ENCODE measurements at regions not wholly inside any gene's neighbourhood (a gene's known extent, or its start where the extent isn't known, plus 50 kb on each side); places are given as distances from the start of the nearest gene placed in this dataset.

DNA sequence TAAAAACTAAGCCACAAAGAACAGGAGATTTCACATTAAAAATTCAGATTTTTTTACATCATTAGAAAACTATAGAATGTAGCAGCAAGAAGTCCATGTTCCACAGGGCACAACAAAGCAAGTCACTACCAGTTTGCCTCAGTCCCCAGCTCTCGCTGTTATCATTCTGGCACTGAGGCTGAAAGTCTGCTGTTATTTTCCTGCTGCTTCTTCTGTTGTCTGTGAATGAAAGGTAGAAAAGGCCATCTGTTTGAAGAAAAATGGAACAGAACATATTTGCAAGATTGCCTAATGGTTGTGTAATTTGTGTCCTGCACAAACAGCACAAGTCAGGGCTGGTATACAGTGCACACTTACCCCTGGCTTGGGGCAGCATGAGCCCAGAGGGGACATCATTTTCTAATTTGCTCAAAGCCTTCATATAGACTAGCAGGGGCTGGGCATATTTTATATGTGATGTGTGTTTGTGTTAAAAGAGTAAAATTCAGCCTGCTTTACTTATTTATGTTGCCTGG is 105.6 kb upstream of the COG2 start:
- Histone ChIP-seq H3K36me3 (ENCODE audit: control insufficient read depth in 2 of 3, insufficient read depth in 3 of 3, low read length in 3 of 3) (no peaks in the 10 kb centered on the region), H3K9ac (ENCODE audit: low read length in 3 of 3) (no peak overlapping the region), H3K27ac (ENCODE audit: low read depth in 2 of 2, low read length in 2 of 2) (no peak overlapping the region), H3K4me1 (ENCODE audit: control insufficient read depth in 2 of 3, insufficient read depth in 2 of 3, low read depth in 1 of 3, low read length in 3 of 3) (no peaks in the 10 kb centered on the region), H3K27me3 (ENCODE audit: control insufficient read depth, insufficient read depth, low read length) (no peaks in the 10 kb centered on the region), H3K4me3 (ENCODE audit: low read length in 3 of 3) (no peak overlapping the region), H3K9me3 (ENCODE audit: control insufficient read depth in 2 of 3, insufficient read depth in 1 of 3, low read length in 3 of 3) (peaks cover 0 to 9% (median 0%) of the 10 kb centered on the region in 3 donors)
- intact Hi-C loops (cut with DNase I) = no loop called here
- DNase-seq (no peak), FAIRE-seq (no peak)
- TF ChIP-seq, protein P1, sequence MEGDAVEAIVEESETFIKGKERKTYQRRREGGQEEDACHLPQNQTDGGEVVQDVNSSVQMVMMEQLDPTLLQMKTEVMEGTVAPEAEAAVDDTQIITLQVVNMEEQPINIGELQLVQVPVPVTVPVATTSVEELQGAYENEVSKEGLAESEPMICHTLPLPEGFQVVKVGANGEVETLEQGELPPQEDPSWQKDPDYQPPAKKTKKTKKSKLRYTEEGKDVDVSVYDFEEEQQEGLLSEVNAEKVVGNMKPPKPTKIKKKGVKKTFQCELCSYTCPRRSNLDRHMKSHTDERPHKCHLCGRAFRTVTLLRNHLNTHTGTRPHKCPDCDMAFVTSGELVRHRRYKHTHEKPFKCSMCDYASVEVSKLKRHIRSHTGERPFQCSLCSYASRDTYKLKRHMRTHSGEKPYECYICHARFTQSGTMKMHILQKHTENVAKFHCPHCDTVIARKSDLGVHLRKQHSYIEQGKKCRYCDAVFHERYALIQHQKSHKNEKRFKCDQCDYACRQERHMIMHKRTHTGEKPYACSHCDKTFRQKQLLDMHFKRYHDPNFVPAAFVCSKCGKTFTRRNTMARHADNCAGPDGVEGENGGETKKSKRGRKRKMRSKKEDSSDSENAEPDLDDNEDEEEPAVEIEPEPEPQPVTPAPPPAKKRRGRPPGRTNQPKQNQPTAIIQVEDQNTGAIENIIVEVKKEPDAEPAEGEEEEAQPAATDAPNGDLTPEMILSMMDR (IDR thresholded peaks at IDR 0.05; ENCODE audit: borderline replicate concordance, extremely low read depth, insufficient read depth) = no peak

DNA sequence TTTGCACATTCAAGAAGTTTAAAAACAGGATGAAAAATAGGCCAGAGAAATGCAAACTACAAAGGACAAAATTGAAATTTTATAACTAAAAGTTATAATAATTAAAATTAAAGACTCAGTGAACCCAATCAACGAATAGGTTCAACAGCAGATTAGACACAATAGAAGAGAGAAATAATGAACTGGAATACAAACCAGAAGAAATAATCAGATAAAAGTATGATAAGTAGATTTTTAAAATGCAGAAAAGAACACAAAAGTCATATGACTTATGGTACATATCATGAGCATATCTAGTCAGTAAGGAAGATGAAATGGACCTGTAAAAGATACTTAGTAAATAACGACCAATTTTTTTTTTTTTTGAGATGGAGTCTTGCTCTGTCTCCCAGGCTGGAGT is 108.1 kb upstream of the COG2 start:
- FAIRE-seq = no peak
- H3K4me1 ChIP-seq (ENCODE audit: control insufficient read depth in 2 of 3, insufficient read depth in 2 of 3, low read depth in 1 of 3, low read length in 3 of 3) = no peaks in the 10 kb centered on the region
- no peak overlapping the region for H3K9ac ChIP-seq (ENCODE audit: low read length in 3 of 3)
- H3K27ac ChIP-seq (ENCODE audit: low read depth in 2 of 2, low read length in 2 of 2) = no peak overlapping the region
- intact Hi-C loops (cut with DNase I) = no loop called here
- H3K36me3 ChIP-seq (ENCODE audit: control insufficient read depth in 2 of 3, insufficient read depth in 3 of 3, low read length in 3 of 3) = no peaks in the 10 kb centered on the region
- H3K4me3 ChIP-seq (ENCODE audit: low read length in 3 of 3) = no peak overlapping the region
- peaks cover 0 to 11% (median 0%) of the 10 kb centered on the region in 3 donors for H3K9me3 ChIP-seq (ENCODE audit: control insufficient read depth in 2 of 3, insufficient read depth in 1 of 3, low read length in 3 of 3)
- H3K27me3 ChIP-seq (ENCODE audit: control insufficient read depth, insufficient read depth, low read length) = no peaks in the 10 kb centered on the region
- TF ChIP-seq, protein P1 (IDR thresholded peaks at IDR 0.05; ENCODE audit: borderline replicate concordance, extremely low read depth, insufficient read depth) = no peak
- no peak for DNase-seq

- FAIRE-seq = no peak
- intact Hi-C loops (cut with DNase I) = no loop called here
- H3K4me1 ChIP-seq (ENCODE audit: control insufficient read depth in 2 of 3, insufficient read depth in 2 of 3, low read depth in 1 of 3, low read length in 3 of 3) = no peaks in the 10 kb centered on the region
- no peak for DNase-seq
- TF ChIP-seq, protein P1 (IDR thresholded peaks at IDR 0.05; ENCODE audit: borderline replicate concordance, extremely low read depth, insufficient read depth) = no peak
- H3K9ac ChIP-seq (ENCODE audit: low read length in 3 of 3) = no peak overlapping the region
- H3K9me3 ChIP-seq (ENCODE audit: control insufficient read depth in 2 of 3, insufficient read depth in 1 of 3, low read length in 3 of 3) = peaks cover 0 to 11% (median 0%) of the 10 kb centered on the region in 3 donors
- H3K27ac ChIP-seq (ENCODE audit: low read depth in 2 of 2, low read length in 2 of 2) = no peak overlapping the region
- no peaks in the 10 kb centered on the region for H3K36me3 ChIP-seq (ENCODE audit: control insufficient read depth in 2 of 3, insufficient read depth in 3 of 3, low read length in 3 of 3)
- H3K27me3 ChIP-seq (ENCODE audit: control insufficient read depth, insufficient read depth, low read length) = no peaks in the 10 kb centered on the region
- no peak overlapping the region for H3K4me3 ChIP-seq (ENCODE audit: low read length in 3 of 3)
These were observed 105.0 kb upstream of the PGBD5 start for GRCh38 chr1:230531103-230531502.

DNA sequence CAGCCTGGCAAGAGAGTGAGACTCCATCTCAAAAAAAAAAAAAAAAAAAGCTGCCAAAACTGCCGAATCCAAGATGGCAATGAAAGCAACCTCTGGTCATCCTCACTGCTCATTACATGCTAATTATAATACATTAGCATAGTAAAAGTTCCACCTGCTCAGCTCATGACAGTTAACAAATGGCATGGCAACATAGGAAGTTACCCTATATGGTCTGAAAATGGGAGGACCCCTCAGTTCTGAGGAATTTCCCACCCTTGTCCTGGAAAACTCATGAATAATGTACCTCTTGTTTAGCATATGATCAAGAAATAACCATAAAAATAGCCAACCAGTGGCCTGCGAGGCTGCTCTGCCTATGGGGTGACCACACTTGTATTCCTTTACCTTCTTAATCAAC is 93.1 kb upstream of the PGBD5 start:
- TF ChIP-seq, protein P1 (IDR thresholded peaks at IDR 0.05; ENCODE audit: borderline replicate concordance, extremely low read depth, insufficient read depth) = no peak
- Histone ChIP-seq H3K4me3 (ENCODE audit: low read length in 3 of 3) (no peak overlapping the region), H3K9ac (ENCODE audit: low read length in 3 of 3) (no peak overlapping the region), H3K27ac (ENCODE audit: low read depth in 2 of 2, low read length in 2 of 2) (no peak overlapping the region), H3K9me3 (ENCODE audit: control insufficient read depth in 2 of 3, insufficient read depth in 1 of 3, low read length in 3 of 3) (no peaks in the 10 kb centered on the region), H3K4me1 (ENCODE audit: control insufficient read depth in 2 of 3, insufficient read depth in 2 of 3, low read depth in 1 of 3, low read length in 3 of 3) (no peaks in the 10 kb centered on the region), H3K36me3 (ENCODE audit: control insufficient read depth in 2 of 3, insufficient read depth in 3 of 3, low read length in 3 of 3) (no peaks in the 10 kb centered on the region), H3K27me3 (ENCODE audit: control insufficient read depth, insufficient read depth, low read length) (no peaks in the 10 kb centered on the region)
- FAIRE-seq (no peak), DNase-seq (no peak)
- intact Hi-C loops (cut with DNase I) = no loop called here
